Activated CD4-positive, alpha-beta memory T cell treated with anti-CD3 and anti-CD28 coated beads, Interleukin-2, amount 10 ng/mL, durations not matched to agents 7 days and 5 days (primary cell): ENCODE measurements at regions not wholly inside any gene's neighbourhood (a gene's known extent, or its start where the extent isn't known, plus 50 kb on each side); places are given as distances from the start of the nearest gene placed in this dataset.
"Not testable (repeated sequence)": the region's sequence is repeated elsewhere in the genome, so short reads cannot be mapped to it uniquely, and the experiment has no call there.

Source experiments
- CTCF ChIA-PET: fragments of 350-600 bp; sonication (Branson Sonifier 250); formaldehyde crosslinking; loops from one replicate; lab custom pipeline; 2021; ENCODE audit warnings: antibody characterized with exemption, inconsistent platforms; lab: Charles Lee
- POLR2A ChIA-PET: fragments of 350-600 bp; sonication (Branson Sonifier 250); formaldehyde crosslinking; loops from one replicate; lab custom pipeline; 2021; ENCODE audit warnings: antibody characterized with exemption; lab: Charles Lee
- DNase-seq: peaks from one replicate; pipeline ENCODE4 v3.0.0-alpha.2; 2020
- H3K27ac Mint-ChIP-seq: one replicate; pipeline ENCODE4 v1.8.0; 2021; ENCODE audit warnings: mild to moderate bottlenecking, mixed read lengths
- H3K27me3 Mint-ChIP-seq: one replicate; pipeline ENCODE4 v1.8.0; 2021; ENCODE audit warnings: mixed read lengths
- H3K36me3 Mint-ChIP-seq: one replicate; pipeline ENCODE4 v1.8.0; 2021; ENCODE audit warnings: low read depth, mixed read lengths
- H3K4me1 Mint-ChIP-seq: one replicate; pipeline ENCODE4 v1.8.0; 2021; ENCODE audit warnings: mixed read lengths
- H3K4me3 Mint-ChIP-seq: one replicate; pipeline ENCODE4 v1.8.0; 2021; ENCODE audit warnings: mild to moderate bottlenecking, mixed read lengths
- H3K9me3 Mint-ChIP-seq: one replicate; pipeline ENCODE4 v1.8.0; 2021; ENCODE audit warnings: mixed read lengths

GRCh38 chr2:114352988-114353387, 89.5 kb upstream of the DPP10 start:
- no peaks in the 10 kb centered on the region for H3K4me1 Mint-ChIP-seq
- H3K27me3 Mint-ChIP-seq, result no peaks in the 10 kb centered on the region
- no peaks in the 10 kb centered on the region for H3K36me3 Mint-ChIP-seq
- H3K4me3 Mint-ChIP-seq, result no peak overlapping the region
- no peak for DNase-seq
- no peaks in the 10 kb centered on the region for H3K9me3 Mint-ChIP-seq
- ChIA-PET POLR2A (no interaction called here), CTCF (no interaction called here)
- H3K27ac Mint-ChIP-seq, result no peak overlapping the region

DNA sequence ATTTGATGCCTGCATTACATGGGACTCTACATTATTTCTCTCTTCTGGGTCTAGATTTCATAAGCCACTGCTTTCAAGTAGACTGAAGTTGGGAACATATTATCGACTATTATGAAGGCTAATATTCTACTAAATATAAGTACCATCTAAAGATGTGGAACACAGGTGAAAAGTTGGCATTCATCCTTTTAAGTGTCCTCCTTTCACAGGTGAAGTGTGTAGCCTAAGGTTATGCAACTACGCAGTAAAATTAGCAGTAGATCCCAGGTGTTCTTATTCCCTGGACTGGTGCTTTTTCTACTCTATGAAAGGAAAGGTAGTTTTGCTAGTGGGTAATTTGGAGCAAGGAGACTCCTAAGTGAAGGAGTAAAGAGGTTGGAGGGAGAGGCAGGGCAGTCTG, 88.2 kb upstream of the DPP10 start:
- Mint-ChIP-seq H3K27me3 (no peaks in the 10 kb centered on the region), H3K36me3 (no peaks in the 10 kb centered on the region), H3K27ac (no peak overlapping the region), H3K4me1 (no peaks in the 10 kb centered on the region), H3K4me3 (no peak overlapping the region), H3K9me3 (no peaks in the 10 kb centered on the region)
- CTCF ChIA-PET, result no interaction called here
- POLR2A ChIA-PET, result no interaction called here
- no peak for DNase-seq

- Mint-ChIP-seq H3K27me3 (no peaks in the 10 kb centered on the region), H3K4me1 (no peaks in the 10 kb centered on the region), H3K27ac (no peak overlapping the region), H3K4me3 (no peak overlapping the region), H3K9me3 (peaks cover 18% of the 10 kb centered on the region), H3K36me3 (no peaks in the 10 kb centered on the region)
- POLR2A ChIA-PET, result no interaction called here
- no peak for DNase-seq
- CTCF ChIA-PET, result no interaction called here
These were observed 73.7 kb upstream of the DPP10 start for GRCh38 chr2:114368705-114369104.

GRCh38 chr2:114371721-114372120, 70.7 kb upstream of the DPP10 start:
- H3K27ac Mint-ChIP-seq, POLR2A ChIA-PET, H3K36me3 Mint-ChIP-seq, H3K4me1 Mint-ChIP-seq, CTCF ChIA-PET, H3K4me3 Mint-ChIP-seq, H3K27me3 Mint-ChIP-seq, DNase-seq: not testable (repeated sequence)
- H3K9me3 Mint-ChIP-seq, result peaks cover 18% of the 10 kb centered on the region

- no peak overlapping the region for H3K4me3 Mint-ChIP-seq
- H3K4me1 Mint-ChIP-seq, result no peaks in the 10 kb centered on the region
- POLR2A ChIA-PET, result no interaction called here
- no peaks in the 10 kb centered on the region for H3K36me3 Mint-ChIP-seq
- DNase-seq, result no peak
- H3K27ac Mint-ChIP-seq, result no peak overlapping the region
- H3K9me3 Mint-ChIP-seq, result peaks cover 11% of the 10 kb centered on the region
- no peaks in the 10 kb centered on the region for H3K27me3 Mint-ChIP-seq
- CTCF ChIA-PET, result no interaction called here
These were observed 68.8 kb upstream of the DPP10 start for GRCh38 chr2:114373591-114373990.

DNA sequence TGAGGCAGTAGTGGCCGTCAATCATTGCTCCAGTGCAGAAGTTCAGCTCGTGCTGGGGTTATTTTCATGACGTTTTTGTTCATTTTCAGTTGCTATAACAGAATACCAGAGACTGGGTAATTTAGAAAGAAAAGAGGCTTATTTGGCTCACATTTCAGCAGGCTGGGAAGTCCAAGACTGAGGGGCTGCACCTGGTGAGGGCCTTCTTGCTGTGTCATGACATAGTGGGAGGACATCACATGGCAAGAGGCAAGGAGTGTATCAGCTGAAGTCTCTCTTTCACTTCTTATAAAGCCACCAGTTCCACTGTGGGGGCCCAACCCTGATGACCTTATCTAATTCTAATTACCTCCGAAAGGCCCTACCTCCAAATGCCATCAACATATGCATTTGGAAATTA, 58.0 kb upstream of the DPP10 start:
- CTCF ChIA-PET, result no interaction called here
- no peaks in the 10 kb centered on the region for H3K4me1 Mint-ChIP-seq
- no peaks in the 10 kb centered on the region for H3K9me3 Mint-ChIP-seq
- no peak for DNase-seq
- H3K27ac Mint-ChIP-seq, result no peak overlapping the region
- H3K36me3 Mint-ChIP-seq, result no peaks in the 10 kb centered on the region
- H3K27me3 Mint-ChIP-seq, result no peaks in the 10 kb centered on the region
- POLR2A ChIA-PET, result no interaction called here
- no peak overlapping the region for H3K4me3 Mint-ChIP-seq

GRCh38 chr2:114389021-114389420, 53.4 kb upstream of the DPP10 start:
- no peaks in the 10 kb centered on the region for H3K36me3 Mint-ChIP-seq
- no peak overlapping the region for H3K27ac Mint-ChIP-seq
- H3K4me3 Mint-ChIP-seq, result no peak overlapping the region
- no peak for DNase-seq
- no peaks in the 10 kb centered on the region for H3K27me3 Mint-ChIP-seq
- no peaks in the 10 kb centered on the region for H3K9me3 Mint-ChIP-seq
- ChIA-PET POLR2A (no interaction called here), CTCF (no interaction called here)
- no peaks in the 10 kb centered on the region for H3K4me1 Mint-ChIP-seq
